ENCODE measurements at regions not wholly inside any gene's neighbourhood (a gene's known extent, or its start where the extent isn't known, plus 50 kb on each side); places are given as distances from the start of the nearest gene placed in this dataset.

DNA sequence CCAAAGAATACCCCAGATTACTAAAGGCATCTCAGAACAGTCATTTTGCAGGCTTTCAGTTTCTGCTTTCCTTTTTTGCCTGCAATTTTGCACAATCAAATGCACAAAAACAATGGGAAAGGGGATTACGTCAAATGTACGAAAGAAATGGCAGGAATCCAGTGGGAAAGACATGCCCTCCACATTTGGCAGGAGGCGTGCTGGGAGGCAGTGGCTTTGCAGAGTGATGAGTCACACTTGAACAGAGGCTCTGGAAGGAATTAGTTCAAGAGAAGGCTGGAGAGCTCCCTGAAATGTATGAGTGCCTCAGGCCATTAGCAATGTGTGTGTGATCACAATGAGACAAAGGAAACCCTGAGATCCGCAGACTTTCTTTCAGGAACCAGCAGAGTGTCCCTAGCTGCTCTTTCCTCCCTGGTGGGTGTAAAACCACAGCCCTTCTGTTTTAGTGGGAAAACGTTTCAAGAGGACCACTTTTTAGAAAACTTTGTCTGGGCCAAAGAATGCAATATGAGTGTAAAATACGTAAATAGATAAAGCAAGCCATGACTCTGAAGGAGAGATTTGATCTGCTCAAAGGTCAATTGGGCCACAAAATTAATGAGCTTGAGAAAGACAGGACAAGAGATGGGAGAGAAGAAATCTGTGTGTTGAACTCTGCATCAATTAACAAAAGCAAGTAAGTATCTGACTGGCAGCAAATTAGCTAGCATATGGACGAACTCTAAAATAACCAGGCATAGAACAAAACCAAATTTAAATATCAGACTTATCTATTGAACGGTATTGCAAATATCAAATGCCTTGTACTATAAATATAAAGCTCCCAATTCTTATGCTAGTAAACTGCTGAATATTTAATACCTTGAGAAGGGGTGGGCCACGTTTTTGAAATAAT is 155.4 kb upstream of the PDE3A start:
- H3K4me3 ChIP-seq (ENCODE audit: control insufficient read depth, low read depth, low read length) = no peak overlapping the region
- no peak for TF ChIP-seq CTCF (conservative IDR thresholded peaks at IDR 0.05; ENCODE audit: control insufficient read depth, insufficient read depth, low read depth, low read length)
- DNase-seq (ENCODE audit: low read depth) = peak; percentile 100

DNA sequence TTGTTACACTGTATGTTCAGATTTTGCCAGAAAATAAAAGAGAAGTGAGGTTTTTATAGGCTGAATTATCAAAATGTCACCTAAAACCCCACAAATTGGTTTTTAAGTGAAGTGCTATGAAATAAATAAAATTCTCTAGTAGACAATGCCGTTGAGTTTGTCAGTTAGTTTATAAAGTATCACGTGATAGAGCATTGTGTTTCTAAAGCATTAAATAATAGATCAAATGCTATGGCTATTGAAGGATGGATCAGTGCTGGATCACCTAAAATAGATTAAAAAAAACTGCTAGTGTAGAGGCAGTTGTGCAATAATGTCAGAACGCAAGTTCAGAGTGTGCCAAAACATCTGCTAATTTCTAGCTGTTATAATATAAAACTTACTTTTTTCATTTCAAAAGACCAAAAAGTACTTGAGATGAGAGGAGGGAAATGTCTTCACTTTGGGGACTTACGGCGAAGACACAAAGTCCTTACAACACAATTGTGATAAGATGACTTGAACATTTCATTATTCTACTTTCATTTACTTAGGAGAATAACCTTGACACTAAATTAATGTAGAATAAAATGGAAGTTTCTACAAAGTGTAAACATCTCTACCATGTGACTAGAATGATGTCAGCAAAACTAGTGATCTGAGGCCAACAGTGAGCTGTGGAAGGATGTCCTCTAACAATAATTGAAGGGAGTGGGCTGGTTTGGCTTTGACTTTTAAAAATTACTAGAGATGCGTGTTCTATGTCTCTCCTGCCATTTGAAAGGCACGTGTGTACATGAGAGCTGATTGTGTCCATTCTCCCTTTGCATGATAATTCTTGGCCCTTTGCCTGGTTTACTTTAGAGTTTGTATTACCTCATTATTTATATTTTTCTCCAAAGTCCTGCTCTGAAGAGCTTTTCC is 154.4 kb upstream of the PDE3A start:
- no peak overlapping the region for H3K4me3 ChIP-seq (ENCODE audit: control insufficient read depth, low read depth, low read length)
- no peak for TF ChIP-seq CTCF (conservative IDR thresholded peaks at IDR 0.05; ENCODE audit: control insufficient read depth, insufficient read depth, low read depth, low read length)
- DNase-seq (ENCODE audit: low read depth) = peak; percentile 60

DNA sequence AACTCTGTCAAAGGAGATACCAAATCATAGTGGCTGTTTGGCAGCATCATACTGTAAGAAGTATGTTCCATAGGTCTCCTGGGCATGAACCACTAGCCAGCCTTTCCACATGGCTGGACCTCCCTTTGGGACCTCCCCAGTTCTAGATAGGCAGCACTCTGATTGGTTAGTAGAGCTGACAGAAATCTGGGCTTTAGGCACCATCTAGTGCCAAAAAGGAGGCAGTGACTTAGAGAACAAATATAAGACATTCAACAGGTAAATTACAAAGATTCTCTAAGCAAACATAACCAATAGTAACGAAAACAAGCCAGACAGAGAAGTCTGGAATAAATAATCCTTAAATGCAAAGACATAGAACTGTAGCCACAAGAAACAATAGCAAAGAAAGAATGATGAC is 148.0 kb upstream of the PDE3A start:
- peak; percentile 73 for DNase-seq (ENCODE audit: low read depth)
- no peak overlapping the region for H3K4me3 ChIP-seq (ENCODE audit: control insufficient read depth, low read depth, low read length)
- peak; percentile 34 for TF ChIP-seq CTCF (conservative IDR thresholded peaks at IDR 0.05; ENCODE audit: control insufficient read depth, insufficient read depth, low read depth, low read length)

GRCh38 chr12:20232931-20233675 is 135.2 kb upstream of the PDE3A start:
- TF ChIP-seq CTCF (conservative IDR thresholded peaks at IDR 0.05; ENCODE audit: control insufficient read depth, insufficient read depth, low read depth, low read length) = no peak
- H3K4me3 ChIP-seq (ENCODE audit: control insufficient read depth, low read depth, low read length) = no peak overlapping the region
- no peak for DNase-seq (ENCODE audit: low read depth)

- no peak for TF ChIP-seq CTCF (conservative IDR thresholded peaks at IDR 0.05; ENCODE audit: control insufficient read depth, insufficient read depth, low read depth, low read length)
- DNase-seq (ENCODE audit: low read depth) = no peak
- H3K4me3 ChIP-seq (ENCODE audit: control insufficient read depth, low read depth, low read length) = no peak overlapping the region
Observed at GRCh38 chr12:20234474-20234873, 133.9 kb upstream of the PDE3A start.

GRCh38 chr12:20237091-20237490 is 131.2 kb upstream of the PDE3A start:
- TF ChIP-seq CTCF (conservative IDR thresholded peaks at IDR 0.05; ENCODE audit: control insufficient read depth, insufficient read depth, low read depth, low read length) = no peak
- no peak for DNase-seq (ENCODE audit: low read depth)
- H3K4me3 ChIP-seq (ENCODE audit: control insufficient read depth, low read depth, low read length) = no peak overlapping the region
